ENCODE measurements at regions not wholly inside any gene's neighbourhood (a gene's known extent, or its start where the extent isn't known, plus 50 kb on each side); places are given as distances from the start of the nearest gene placed in this dataset.

- H3K36me3 Mint-ChIP-seq (ENCODE audit: low read depth) = no peaks in the 10 kb centered on the region
- DNase-seq (ENCODE audit: low spot score) = no peak
- no peak overlapping the region for H3K27ac Mint-ChIP-seq (ENCODE audit: unreplicated experiment)
- H3K27me3 Mint-ChIP-seq (ENCODE audit: low read depth) = peaks cover 32% of the 10 kb centered on the region
- no peak overlapping the region for H3K4me3 Mint-ChIP-seq (ENCODE audit: unreplicated experiment)
- no peak for TF ChIP-seq CTCF (IDR thresholded peaks at IDR 0.05)
- H3K9me3 Mint-ChIP-seq (ENCODE audit: low read depth) = peaks cover 6% of the 10 kb centered on the region
- H3K4me1 Mint-ChIP-seq (ENCODE audit: low read depth) = no peaks in the 10 kb centered on the region
These were observed 50.8 kb upstream of the SYN2 start for GRCh38 chr3:11953350-11953749.

GRCh38 chr3:11953778-11954177, 50.4 kb upstream of the SYN2 start:
- peaks cover 31% of the 10 kb centered on the region for H3K27me3 Mint-ChIP-seq (ENCODE audit: low read depth)
- H3K27ac Mint-ChIP-seq (ENCODE audit: unreplicated experiment) = no peak overlapping the region
- peaks cover 6% of the 10 kb centered on the region for H3K9me3 Mint-ChIP-seq (ENCODE audit: low read depth)
- no peaks in the 10 kb centered on the region for H3K36me3 Mint-ChIP-seq (ENCODE audit: low read depth)
- TF ChIP-seq CTCF (IDR thresholded peaks at IDR 0.05) = no peak
- no peak for DNase-seq (ENCODE audit: low spot score)
- H3K4me3 Mint-ChIP-seq (ENCODE audit: unreplicated experiment) = no peak overlapping the region
- H3K4me1 Mint-ChIP-seq (ENCODE audit: low read depth) = no peaks in the 10 kb centered on the region

GRCh38 chr3:11954312-11954934, 49.8 kb upstream of the SYN2 start:
- TF ChIP-seq CTCF (IDR thresholded peaks at IDR 0.05) = no peak
- Mint-ChIP-seq H3K27ac (ENCODE audit: unreplicated experiment) (no peak overlapping the region), H3K27me3 (ENCODE audit: low read depth) (peaks cover 31% of the 10 kb centered on the region), H3K4me1 (ENCODE audit: low read depth) (no peaks in the 10 kb centered on the region), H3K4me3 (ENCODE audit: unreplicated experiment) (no peak overlapping the region), H3K9me3 (ENCODE audit: low read depth) (peaks cover 7% of the 10 kb centered on the region), H3K36me3 (ENCODE audit: low read depth) (no peaks in the 10 kb centered on the region)
- no peak for DNase-seq (ENCODE audit: low spot score)

All from chondrocyte (in vitro differentiated cells).